Lower leg skin (tissue), 3 donors: ENCODE measurements at regions not wholly inside any gene's neighbourhood (a gene's known extent, or its start where the extent isn't known, plus 50 kb on each side); places are given as distances from the start of the nearest gene placed in this dataset.

ENCODE experiments used
- POLR2A ChIP-seq, 2 donors: fragments of 450-650 bp; IDR thresholded peaks; one replicate each; pipeline ENCODE4 v1.6.1; 2016 to 2017; ENCODE audit warnings: antibody characterized with exemption in 2 of 2, mild to moderate bottlenecking in 1 of 2, moderate library complexity in 1 of 2
- TF ChIP-seq, protein P1 (sequence below), 3 donors: fragments of 450-650 bp; IDR thresholded peaks; one replicate each; pipeline ENCODE4 v1.5.1; 2016; ENCODE audit warnings: antibody characterized with exemption in 3 of 3, mild to moderate bottlenecking in 3 of 3, moderate library complexity in 2 of 3

DNA sequence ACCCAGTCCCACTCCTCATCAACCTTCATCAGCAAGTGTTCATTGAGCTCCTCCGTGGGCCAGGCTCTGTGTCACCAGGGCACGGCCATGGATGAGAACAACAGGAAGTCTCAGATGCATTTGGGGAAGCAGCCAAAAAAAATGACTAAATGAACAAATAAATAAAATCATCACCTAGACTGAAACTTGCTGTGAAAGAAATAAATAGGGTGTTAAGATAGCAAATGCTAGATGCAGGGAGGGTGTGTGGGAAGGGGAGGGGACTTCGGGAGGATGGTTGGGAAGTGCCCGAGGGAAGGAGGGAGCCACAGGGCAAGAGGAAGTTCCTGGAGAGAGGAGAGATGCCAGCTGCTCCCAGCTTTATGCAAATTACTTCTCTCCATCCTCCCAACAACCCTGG is 696.7 kb downstream of the PTPRU start:
- TF ChIP-seq, protein P1, sequence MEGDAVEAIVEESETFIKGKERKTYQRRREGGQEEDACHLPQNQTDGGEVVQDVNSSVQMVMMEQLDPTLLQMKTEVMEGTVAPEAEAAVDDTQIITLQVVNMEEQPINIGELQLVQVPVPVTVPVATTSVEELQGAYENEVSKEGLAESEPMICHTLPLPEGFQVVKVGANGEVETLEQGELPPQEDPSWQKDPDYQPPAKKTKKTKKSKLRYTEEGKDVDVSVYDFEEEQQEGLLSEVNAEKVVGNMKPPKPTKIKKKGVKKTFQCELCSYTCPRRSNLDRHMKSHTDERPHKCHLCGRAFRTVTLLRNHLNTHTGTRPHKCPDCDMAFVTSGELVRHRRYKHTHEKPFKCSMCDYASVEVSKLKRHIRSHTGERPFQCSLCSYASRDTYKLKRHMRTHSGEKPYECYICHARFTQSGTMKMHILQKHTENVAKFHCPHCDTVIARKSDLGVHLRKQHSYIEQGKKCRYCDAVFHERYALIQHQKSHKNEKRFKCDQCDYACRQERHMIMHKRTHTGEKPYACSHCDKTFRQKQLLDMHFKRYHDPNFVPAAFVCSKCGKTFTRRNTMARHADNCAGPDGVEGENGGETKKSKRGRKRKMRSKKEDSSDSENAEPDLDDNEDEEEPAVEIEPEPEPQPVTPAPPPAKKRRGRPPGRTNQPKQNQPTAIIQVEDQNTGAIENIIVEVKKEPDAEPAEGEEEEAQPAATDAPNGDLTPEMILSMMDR (IDR thresholded peaks at IDR 0.05), result no peak
- no peak for TF ChIP-seq POLR2A (IDR thresholded peaks at IDR 0.05)
